NCI-H146 (cell line): ENCODE measurements at regions not wholly inside any gene's neighbourhood (a gene's known extent, or its start where the extent isn't known, plus 50 kb on each side); places are given as distances from the start of the nearest gene placed in this dataset.

ENCODE experiments used
- DNase-seq: peaks from one replicate; lab custom pipeline; 2025; lab: John Stamatoyannopoulos, UW

- DNase-seq = no peak
Measured at GRCh38 chr20:40770564-40771307, 81.7 kb upstream of the MAFB start.

GRCh38 chr20:40771308-40771610, 82.2 kb upstream of the MAFB start:
- DNase-seq = no peak

GRCh38 chr20:40771848-40772511, 82.9 kb upstream of the MAFB start:
- no peak for DNase-seq

GRCh38 chr20:40773376-40773775, 84.3 kb upstream of the MAFB start:
- no peak for DNase-seq

GRCh38 chr20:40774252-40774651, 85.2 kb upstream of the MAFB start:
- DNase-seq = no peak

- DNase-seq = no peak
Measured at GRCh38 chr20:40775561-40776146, 86.6 kb upstream of the MAFB start.

GRCh38 chr20:40776466-40777457, 87.7 kb upstream of the MAFB start:
- no peak for DNase-seq

GRCh38 chr20:40777653-40778052, 88.6 kb upstream of the MAFB start:
- DNase-seq = no peak

GRCh38 chr20:40778894-40779496, 90.0 kb upstream of the MAFB start:
- no peak for DNase-seq

- DNase-seq = no peak
Measured at GRCh38 chr20:40781327-40782042, 92.4 kb upstream of the MAFB start.

GRCh38 chr20:40782043-40782368, 93.0 kb upstream of the MAFB start:
- DNase-seq = no peak

GRCh38 chr20:40785346-40785745, 96.3 kb upstream of the MAFB start:
- no peak for DNase-seq

- DNase-seq = no peak
Measured at GRCh38 chr20:40786336-40786735, 97.3 kb upstream of the MAFB start.

- no peak for DNase-seq
Measured at GRCh38 chr20:40787941-40788340, 98.9 kb upstream of the MAFB start.

- peak; percentile 3 for DNase-seq
Measured at GRCh38 chr20:40797425-40797824, 108.4 kb upstream of the MAFB start.

GRCh38 chr20:40798066-40798465, 109.0 kb upstream of the MAFB start:
- no peak for DNase-seq

GRCh38 chr20:40802886-40803285, 113.8 kb upstream of the MAFB start:
- DNase-seq = no peak

GRCh38 chr20:40803381-40803780, 114.3 kb upstream of the MAFB start:
- no peak for DNase-seq

- no peak for DNase-seq
Measured at GRCh38 chr20:40805592-40805991, 116.6 kb upstream of the MAFB start.

- DNase-seq = no peak
Measured at GRCh38 chr20:40806929-40807820, 118.1 kb upstream of the MAFB start.
